CD4-positive, alpha-beta memory T cell (primary cell): ENCODE measurements at regions not wholly inside any gene's neighbourhood (a gene's known extent, or its start where the extent isn't known, plus 50 kb on each side); places are given as distances from the start of the nearest gene placed in this dataset.

Source experiments
- CTCF ChIA-PET: fragments of 350-600 bp; sonication (Branson Sonifier 250); formaldehyde crosslinking; loops from one replicate; lab custom pipeline; 2021; ENCODE audit warnings: inconsistent platforms; ENCODE audit not compliant: partially characterized antibody; lab: Charles Lee
- POLR2A ChIA-PET: fragments of 350-600 bp; sonication (Branson Sonifier 250); formaldehyde crosslinking; loops from one replicate; lab custom pipeline; 2021; ENCODE audit not compliant: partially characterized antibody; lab: Charles Lee
- DNase-seq, 5 donors: peaks; one replicate each; pipeline versions ENCODE4 v3.0.0 to v3.0.0-alpha.2; 2020 to 2022; ENCODE audit warnings: mixed read lengths in 1 of 5
- H3K27ac ChIP-seq: one replicate; pipeline ENCODE4 v1.7.0; 2013; ENCODE audit warnings: low read depth, low read length
- H3K27me3 ChIP-seq: 2 replicates; pipeline ENCODE4 v1.7.0; 2013; ENCODE audit warnings: mild to moderate bottlenecking, low read length, moderate library complexity; ENCODE audit not compliant: insufficient read depth
- H3K36me3 ChIP-seq: 2 replicates; pipeline ENCODE4 v1.7.0; 2013; ENCODE audit warnings: mild to moderate bottlenecking, low read length, moderate library complexity; ENCODE audit not compliant: insufficient read depth
- H3K4me1 ChIP-seq: 2 replicates; pipeline ENCODE4 v1.7.0; 2013; ENCODE audit warnings: mild to moderate bottlenecking, low read length, moderate library complexity; ENCODE audit not compliant: insufficient read depth
- H3K4me3 ChIP-seq, 2 donors: one replicate each; pipeline ENCODE4 v1.7.0; 2013; ENCODE audit warnings: low read length in 2 of 2, mild to moderate bottlenecking in 1 of 2
- H3K9me3 ChIP-seq, 2 donors: one replicate each; pipeline ENCODE4 v1.7.0; 2013; ENCODE audit warnings: low read length in 2 of 2, control low read depth in 1 of 2; ENCODE audit not compliant: control insufficient read depth in 1 of 2
- H3K27ac Mint-ChIP-seq, 7 donors: one replicate each; pipeline ENCODE4 v1.8.0; 2020 to 2021; ENCODE audit warnings: mixed read lengths in 7 of 7, mild to moderate bottlenecking in 6 of 7, inconsistent platforms in 3 of 7, moderate library complexity in 3 of 7
- H3K27me3 Mint-ChIP-seq, 2 donors: one replicate each; pipeline ENCODE4 v1.8.0; 2020 to 2021; ENCODE audit warnings: mixed read lengths in 2 of 2
- H3K36me3 Mint-ChIP-seq, 2 donors: one replicate each; pipeline ENCODE4 v1.8.0; 2020 to 2021; ENCODE audit warnings: mixed read lengths in 2 of 2, inconsistent platforms in 1 of 2, mild to moderate bottlenecking in 1 of 2
- H3K4me1 Mint-ChIP-seq, 4 donors: one replicate each; pipeline ENCODE4 v1.8.0; 2020 to 2021; ENCODE audit warnings: mixed read lengths in 4 of 4, mild to moderate bottlenecking in 1 of 4
- H3K4me3 Mint-ChIP-seq, 8 donors: one replicate each; pipeline ENCODE4 v1.8.0; 2020 to 2021; ENCODE audit warnings: mixed read lengths in 8 of 8, mild to moderate bottlenecking in 7 of 8, moderate library complexity in 6 of 8, inconsistent platforms in 3 of 8
- H3K9me3 Mint-ChIP-seq, 8 donors: one replicate each; pipeline ENCODE4 v1.8.0; 2020 to 2021; ENCODE audit warnings: mixed read lengths in 8 of 8, mild to moderate bottlenecking in 5 of 8, inconsistent platforms in 3 of 8, moderate library complexity in 1 of 8
- intact Hi-C: fragments of 100-400 bp; cut with micrococcal nuclease; formaldehyde crosslinking; loops from one replicate; pipeline ENCODE4 v1.15.1; 2023

- POLR2A ChIA-PET = no interaction called here
- intact Hi-C loops = no loop called here
- Mint-ChIP-seq H3K9me3 (peaks cover 0 to 2% (median 0%) of the 10 kb centered on the region in 8 donors), H3K4me1 (no peaks in the 10 kb centered on the region), H3K36me3 (no peaks in the 10 kb centered on the region), H3K27ac (no peak overlapping the region), H3K27me3 (peaks cover 12% of the 10 kb centered on the region in 2 donors), H3K4me3 (no peak overlapping the region)
- no peaks in the 10 kb centered on the region for H3K36me3 ChIP-seq
- H3K27ac ChIP-seq = no peak overlapping the region
- no peak overlapping the region for H3K4me3 ChIP-seq
- CTCF ChIA-PET = no interaction called here
- no peak for DNase-seq
- no peaks in the 10 kb centered on the region for H3K9me3 ChIP-seq
- no peaks in the 10 kb centered on the region for H3K4me1 ChIP-seq
- H3K27me3 ChIP-seq = no peaks in the 10 kb centered on the region
These were observed 174.2 kb upstream of the OSR1 start for GRCh38 chr2:19532547-19533196.

- Mint-ChIP-seq H3K27me3 (peaks cover 13 to 14% of the 10 kb centered on the region in 2 donors), H3K4me3 (no peak overlapping the region), H3K27ac (no peak overlapping the region), H3K36me3 (no peaks in the 10 kb centered on the region), H3K4me1 (no peaks in the 10 kb centered on the region), H3K9me3 (peaks cover 0 to 2% (median 0%) of the 10 kb centered on the region in 8 donors)
- no peaks in the 10 kb centered on the region for H3K4me1 ChIP-seq
- H3K36me3 ChIP-seq = no peaks in the 10 kb centered on the region
- CTCF ChIA-PET = no interaction called here
- DNase-seq = no peak
- no peak overlapping the region for H3K27ac ChIP-seq
- POLR2A ChIA-PET = no interaction called here
- H3K4me3 ChIP-seq = no peak overlapping the region
- no peaks in the 10 kb centered on the region for H3K9me3 ChIP-seq
- intact Hi-C loops = no loop called here
- no peaks in the 10 kb centered on the region for H3K27me3 ChIP-seq
These were observed 171.3 kb upstream of the OSR1 start for GRCh38 chr2:19529677-19530076.

DNA sequence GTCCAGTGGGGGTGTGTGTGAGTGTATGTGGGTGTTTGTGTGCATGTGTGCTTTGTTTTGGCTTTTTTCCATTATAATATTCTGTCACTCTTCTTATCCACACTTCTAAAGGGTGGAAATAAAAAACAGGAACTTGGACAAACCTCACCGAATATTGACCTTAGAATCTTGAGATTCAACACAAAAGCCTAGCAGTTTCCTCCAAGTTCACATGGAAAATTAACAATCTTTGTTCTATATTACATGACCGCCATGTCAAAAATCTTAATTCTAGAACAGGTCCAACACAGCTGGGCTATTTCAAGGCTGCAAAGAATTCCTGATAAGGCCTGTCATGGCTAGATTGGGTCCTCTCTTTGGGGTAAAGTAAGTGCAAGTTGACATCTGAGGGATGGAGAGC is 169.3 kb upstream of the OSR1 start:
- intact Hi-C loops = no loop called here
- Mint-ChIP-seq H3K4me1 (no peaks in the 10 kb centered on the region), H3K27ac (no peak overlapping the region), H3K4me3 (no peak overlapping the region), H3K36me3 (no peaks in the 10 kb centered on the region), H3K27me3 (peaks cover 17 to 19% of the 10 kb centered on the region in 2 donors), H3K9me3 (peaks cover 0 to 4% (median 0%) of the 10 kb centered on the region in 8 donors)
- CTCF ChIA-PET = no interaction called here
- DNase-seq = no peak
- Histone ChIP-seq H3K27ac (no peak overlapping the region), H3K36me3 (no peaks in the 10 kb centered on the region), H3K27me3 (no peaks in the 10 kb centered on the region), H3K4me1 (no peaks in the 10 kb centered on the region), H3K9me3 (no peaks in the 10 kb centered on the region), H3K4me3 (no peak overlapping the region)
- POLR2A ChIA-PET = no interaction called here

- CTCF ChIA-PET = no interaction called here
- Mint-ChIP-seq H3K27me3 (peaks cover 11 to 13% of the 10 kb centered on the region in 2 donors), H3K4me3 (no peak overlapping the region)
These were observed 166.9 kb upstream of the OSR1 start for GRCh38 chr2:19525313-19525712.

DNA sequence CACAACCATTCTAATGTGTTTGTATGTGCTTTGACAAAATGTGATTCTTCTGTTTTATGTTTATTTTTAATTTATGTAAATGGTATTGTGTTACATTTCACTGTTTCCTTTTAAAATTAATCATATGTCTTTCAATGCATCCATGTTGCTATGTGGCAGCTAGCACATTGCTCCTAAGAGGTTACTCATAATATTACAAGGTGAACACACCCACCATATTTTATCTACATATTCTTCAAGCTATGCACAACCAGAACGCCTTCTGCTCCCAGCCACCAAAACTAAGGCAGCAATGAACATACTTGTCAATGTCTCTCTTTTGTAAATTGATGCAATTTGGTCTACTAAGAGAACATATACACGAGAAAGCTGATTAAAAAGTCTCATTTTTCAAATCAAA is 160.6 kb upstream of the OSR1 start:
- Mint-ChIP-seq H3K9me3 (peaks cover 0 to 5% (median 1%) of the 10 kb centered on the region in 8 donors), H3K4me3 (no peak overlapping the region), H3K4me1 (no peaks in the 10 kb centered on the region), H3K27ac (no peak overlapping the region), H3K27me3 (peaks cover 6 to 15% of the 10 kb centered on the region in 2 donors), H3K36me3 (no peaks in the 10 kb centered on the region)
- no peaks in the 10 kb centered on the region for H3K36me3 ChIP-seq
- no peaks in the 10 kb centered on the region for H3K27me3 ChIP-seq
- DNase-seq = no peak
- H3K4me1 ChIP-seq = no peaks in the 10 kb centered on the region
- ChIA-PET POLR2A (no interaction called here), CTCF (no interaction called here)
- H3K9me3 ChIP-seq = no peaks in the 10 kb centered on the region
- H3K4me3 ChIP-seq = no peak overlapping the region
- no peak overlapping the region for H3K27ac ChIP-seq
- intact Hi-C loops = no loop called here

More at GRCh38 chr2:19525313-19525712, 166.9 kb upstream of the OSR1 start:
- no peaks in the 10 kb centered on the region for H3K27me3 ChIP-seq
- no peaks in the 10 kb centered on the region for H3K9me3 ChIP-seq
- no peak for DNase-seq
- no peak overlapping the region for H3K27ac ChIP-seq
- H3K36me3 Mint-ChIP-seq = no peaks in the 10 kb centered on the region
- no peak overlapping the region for H3K27ac Mint-ChIP-seq
- H3K4me1 Mint-ChIP-seq = no peaks in the 10 kb centered on the region
- POLR2A ChIA-PET = no interaction called here
- H3K4me3 ChIP-seq = no peak overlapping the region
- intact Hi-C loops = no loop called here
- H3K9me3 Mint-ChIP-seq = peaks cover 0 to 4% (median 0%) of the 10 kb centered on the region in 8 donors
- H3K4me1 ChIP-seq = no peaks in the 10 kb centered on the region
- no peaks in the 10 kb centered on the region for H3K36me3 ChIP-seq

DNA sequence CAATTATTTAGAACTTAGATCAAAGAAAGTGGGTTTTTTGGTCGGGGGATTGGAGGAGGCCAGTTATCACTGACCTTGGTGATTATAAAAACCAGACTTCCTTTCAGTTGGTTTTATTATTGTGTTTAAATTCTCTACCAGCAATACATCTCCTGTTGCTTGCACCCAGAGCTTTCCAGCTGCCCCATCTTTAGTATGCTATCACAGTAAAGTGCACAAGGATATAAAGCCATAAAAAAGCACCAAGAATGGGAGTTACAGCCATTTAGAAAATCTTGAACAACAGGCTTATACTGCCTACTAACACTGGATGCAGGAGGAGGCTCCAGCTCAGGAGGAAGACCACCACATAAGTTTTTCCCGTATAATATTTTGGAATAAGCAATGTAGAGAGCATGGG is 148.7 kb upstream of the OSR1 start:
- H3K36me3 ChIP-seq = no peaks in the 10 kb centered on the region
- no peaks in the 10 kb centered on the region for H3K27me3 ChIP-seq
- no peak overlapping the region for H3K4me3 ChIP-seq
- POLR2A ChIA-PET = no interaction called here
- Mint-ChIP-seq H3K4me3 (no peak overlapping the region), H3K4me1 (no peaks in the 10 kb centered on the region), H3K27me3 (peaks cover 18 to 21% of the 10 kb centered on the region in 2 donors), H3K36me3 (no peaks in the 10 kb centered on the region), H3K27ac (no peak overlapping the region), H3K9me3 (peaks cover 0 to 10% (median 3%) of the 10 kb centered on the region in 8 donors)
- DNase-seq = no peak
- no peaks in the 10 kb centered on the region for H3K4me1 ChIP-seq
- no peaks in the 10 kb centered on the region for H3K9me3 ChIP-seq
- CTCF ChIA-PET = interaction anchor here (1.4 kb wide), 1 partner anchor 10 kb away, joined by 3 read pairs; no protein-coding TSS in a partner anchor
- intact Hi-C loops = no loop called here
- no peak overlapping the region for H3K27ac ChIP-seq

GRCh38 chr2:19505199-19506136 is 147.0 kb upstream of the OSR1 start:
- Histone ChIP-seq H3K9me3 (no peaks in the 10 kb centered on the region), H3K27ac (no peak overlapping the region), H3K27me3 (no peaks in the 10 kb centered on the region), H3K4me3 (no peak overlapping the region), H3K4me1 (no peaks in the 10 kb centered on the region), H3K36me3 (no peaks in the 10 kb centered on the region)
- Mint-ChIP-seq H3K27ac (no peak overlapping the region), H3K36me3 (no peaks in the 10 kb centered on the region), H3K4me1 (no peaks in the 10 kb centered on the region), H3K4me3 (no peak overlapping the region), H3K27me3 (peaks cover 13 to 20% of the 10 kb centered on the region in 2 donors), H3K9me3 (peaks cover 0 to 8% (median 3%) of the 10 kb centered on the region in 8 donors)
- DNase-seq = no peak
- intact Hi-C loops = no loop called here
- POLR2A ChIA-PET = no interaction called here
- CTCF ChIA-PET = interaction anchor here (0.8 kb wide), 1 partner anchor 155 kb away, joined by 3 read pairs; no protein-coding TSS in a partner anchor
